D721Med (cell line): ENCODE measurements at regions not wholly inside any gene's neighbourhood (a gene's known extent, or its start where the extent isn't known, plus 50 kb on each side); places are given as distances from the start of the nearest gene placed in this dataset.
A peak's percentile ranks its signal among the peaks of the same experiment; 100 is the strongest.

ENCODE experiments used
- DNase-seq: peaks from one replicate; pipeline ENCODE4 v3.0.0; 2011; ENCODE audit warnings: low spot score; ENCODE audit not compliant: insufficient read length
- FAIRE-seq: peaks from 2 replicates; lab custom pipeline; 2011; peaks lifted over from hg19 to GRCh38; lab: Jason Lieb, UNC
- TF ChIP-seq, protein P1 (sequence below): IDR thresholded peaks from 2 replicates; pipeline ENCODE4 v1.5.1; 2012; ENCODE audit warnings: mild to moderate bottlenecking, control low read depth; ENCODE audit not compliant: insufficient read depth; ENCODE audit errors: missing control alignments

DNA sequence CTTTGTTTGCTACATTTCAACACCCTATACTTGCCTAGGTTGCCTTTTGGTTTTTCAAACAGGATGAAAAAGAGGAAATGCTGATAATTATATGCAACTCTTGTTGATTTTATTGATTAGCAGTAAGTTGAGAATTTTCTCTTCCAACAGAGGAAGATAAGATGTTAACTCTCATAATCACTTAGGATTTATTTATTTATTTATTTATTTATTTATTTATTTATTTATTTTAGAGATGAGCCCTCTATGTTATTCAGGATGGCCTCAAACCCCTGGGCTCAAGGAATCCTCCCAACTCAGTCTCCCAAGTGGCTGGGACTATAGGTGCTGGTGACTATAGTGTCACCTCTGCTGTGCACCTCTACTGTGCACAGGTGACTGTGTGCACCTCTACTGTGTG is 111.4 kb upstream of the GLS start:
- DNase-seq = no peak
- FAIRE-seq = no peak
- TF ChIP-seq, protein P1, sequence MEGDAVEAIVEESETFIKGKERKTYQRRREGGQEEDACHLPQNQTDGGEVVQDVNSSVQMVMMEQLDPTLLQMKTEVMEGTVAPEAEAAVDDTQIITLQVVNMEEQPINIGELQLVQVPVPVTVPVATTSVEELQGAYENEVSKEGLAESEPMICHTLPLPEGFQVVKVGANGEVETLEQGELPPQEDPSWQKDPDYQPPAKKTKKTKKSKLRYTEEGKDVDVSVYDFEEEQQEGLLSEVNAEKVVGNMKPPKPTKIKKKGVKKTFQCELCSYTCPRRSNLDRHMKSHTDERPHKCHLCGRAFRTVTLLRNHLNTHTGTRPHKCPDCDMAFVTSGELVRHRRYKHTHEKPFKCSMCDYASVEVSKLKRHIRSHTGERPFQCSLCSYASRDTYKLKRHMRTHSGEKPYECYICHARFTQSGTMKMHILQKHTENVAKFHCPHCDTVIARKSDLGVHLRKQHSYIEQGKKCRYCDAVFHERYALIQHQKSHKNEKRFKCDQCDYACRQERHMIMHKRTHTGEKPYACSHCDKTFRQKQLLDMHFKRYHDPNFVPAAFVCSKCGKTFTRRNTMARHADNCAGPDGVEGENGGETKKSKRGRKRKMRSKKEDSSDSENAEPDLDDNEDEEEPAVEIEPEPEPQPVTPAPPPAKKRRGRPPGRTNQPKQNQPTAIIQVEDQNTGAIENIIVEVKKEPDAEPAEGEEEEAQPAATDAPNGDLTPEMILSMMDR = no peak

DNA sequence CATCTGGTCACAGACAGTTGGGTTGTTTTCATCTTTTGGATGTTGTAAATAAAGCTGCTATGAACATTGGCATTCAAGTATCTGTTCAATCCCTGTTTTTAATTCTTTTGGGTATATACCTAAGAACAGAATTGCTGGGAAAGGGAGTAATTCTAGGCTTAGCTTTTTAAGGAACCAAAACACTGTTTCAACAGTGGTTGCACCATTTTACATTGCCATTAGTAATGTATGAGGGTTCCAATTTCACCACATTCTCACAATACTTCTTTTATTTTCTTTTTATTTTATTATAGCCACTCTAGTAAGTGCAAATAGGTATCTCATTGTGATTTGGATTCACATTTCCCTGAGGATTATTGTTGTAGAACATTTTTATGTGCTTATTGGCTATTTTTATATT is 108.9 kb upstream of the GLS start:
- TF ChIP-seq, protein P1 = no peak
- no peak for FAIRE-seq

DNA sequence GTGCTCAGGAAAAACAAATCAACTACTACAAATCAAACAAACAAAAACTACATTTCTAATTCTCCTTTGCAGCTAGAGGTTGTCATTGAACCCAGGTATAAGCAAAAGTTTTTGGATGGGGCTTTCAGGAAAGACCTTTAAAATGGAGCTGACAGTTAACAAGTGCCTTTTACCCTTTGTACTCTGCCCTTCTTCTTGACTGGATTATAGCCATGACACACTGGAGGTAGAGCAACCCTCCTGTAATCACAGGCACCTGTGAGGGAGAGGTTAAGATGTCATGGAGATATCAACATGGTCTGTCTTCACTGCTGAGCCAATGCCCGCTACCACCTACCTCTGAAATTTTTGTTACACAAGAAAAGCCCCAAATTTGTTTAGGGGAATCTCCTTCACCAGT is 100.0 kb upstream of the GLS start:
- FAIRE-seq (no peak), DNase-seq (no peak)
- TF ChIP-seq, protein P1 = no peak

More for the DNA sequence above, 108.9 kb upstream of the GLS start:
- no peak for DNase-seq

DNA sequence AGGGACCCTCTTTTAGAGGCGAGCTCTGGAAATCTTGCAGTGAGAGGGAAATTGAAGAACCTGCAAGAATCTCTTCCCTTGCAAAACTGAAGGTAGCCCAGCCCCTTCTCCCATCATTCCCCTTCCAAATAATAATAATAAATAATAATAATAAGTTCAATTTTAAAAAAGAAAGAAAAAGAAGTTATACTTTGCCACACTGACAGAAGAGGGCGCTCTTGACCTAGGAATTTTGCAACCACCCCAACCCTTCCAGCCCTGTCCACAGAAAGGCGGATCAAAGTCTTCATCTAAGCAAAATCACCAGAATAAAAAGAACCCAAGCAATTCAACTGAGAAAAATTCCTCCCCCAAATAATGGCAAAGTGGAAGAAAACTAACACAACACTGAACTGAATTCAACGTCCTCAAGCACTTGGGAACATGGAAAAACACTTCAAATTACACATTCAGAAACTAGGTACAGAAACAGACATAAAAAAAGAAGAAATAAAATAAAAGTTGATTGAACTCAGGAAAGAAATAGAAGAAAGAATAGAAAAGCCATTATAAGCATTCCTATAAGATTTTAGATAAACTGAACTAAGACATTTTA is 98.9 kb upstream of the GLS start:
- DNase-seq = peak; percentile 34
- TF ChIP-seq, protein P1 = peak; percentile 68
- FAIRE-seq = no peak

DNA sequence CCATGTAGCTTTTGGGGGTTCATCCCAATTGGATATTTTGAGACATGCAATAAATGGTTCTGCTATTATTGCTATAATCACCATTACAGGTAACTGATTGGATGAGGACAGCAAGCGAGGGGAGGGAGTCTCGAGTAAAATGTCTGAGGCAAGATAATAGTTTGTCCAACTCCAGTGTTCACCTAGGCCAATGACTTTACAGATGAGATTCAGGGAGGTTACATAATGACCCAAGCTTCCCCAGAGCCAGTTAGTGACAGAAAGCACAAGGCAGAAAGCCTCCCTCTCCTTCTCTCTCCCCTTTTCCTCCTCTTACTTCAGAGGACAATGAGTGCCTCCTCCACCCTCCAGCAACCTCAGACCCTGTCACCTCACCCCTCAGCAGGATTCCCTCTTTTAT is 98.4 kb upstream of the GLS start:
- TF ChIP-seq, protein P1 = no peak
- DNase-seq (no peak), FAIRE-seq (no peak)

DNA sequence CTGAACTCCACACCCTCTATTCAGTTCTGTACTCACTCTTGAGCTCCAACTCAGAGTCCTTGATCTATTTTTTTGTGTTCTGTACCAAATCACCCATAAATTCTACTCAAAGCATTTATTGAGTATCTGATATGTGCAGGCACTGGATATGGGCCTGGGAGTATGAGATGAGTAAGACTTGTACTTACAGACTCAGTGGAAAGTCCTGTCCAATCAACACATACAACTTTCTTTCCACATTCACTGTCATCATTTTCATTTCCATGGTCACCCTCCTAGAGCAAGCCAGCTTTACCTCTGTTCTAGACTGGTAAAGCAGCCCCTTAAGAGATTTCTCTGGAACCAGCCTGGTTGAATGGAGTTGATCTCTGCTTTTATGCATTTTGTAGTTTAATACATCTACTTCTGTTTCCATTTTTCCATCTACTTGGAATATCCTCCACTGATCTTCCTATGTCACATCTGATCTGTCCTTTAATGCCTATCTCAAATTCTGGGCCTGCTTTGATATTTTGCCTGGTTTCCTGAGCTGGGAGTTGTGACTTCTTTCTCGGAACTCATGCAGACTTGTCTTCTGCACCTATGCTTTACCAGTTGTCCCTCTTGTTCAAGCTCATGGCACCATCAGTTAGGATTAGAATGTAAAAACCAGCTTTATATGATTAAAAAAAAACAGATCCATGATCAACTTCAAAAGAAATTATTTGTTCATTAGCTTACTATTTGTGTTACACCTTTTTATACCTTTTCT is 96.9 kb upstream of the GLS start:
- FAIRE-seq (no peak), DNase-seq (no peak)
- TF ChIP-seq, protein P1 = no peak

DNA sequence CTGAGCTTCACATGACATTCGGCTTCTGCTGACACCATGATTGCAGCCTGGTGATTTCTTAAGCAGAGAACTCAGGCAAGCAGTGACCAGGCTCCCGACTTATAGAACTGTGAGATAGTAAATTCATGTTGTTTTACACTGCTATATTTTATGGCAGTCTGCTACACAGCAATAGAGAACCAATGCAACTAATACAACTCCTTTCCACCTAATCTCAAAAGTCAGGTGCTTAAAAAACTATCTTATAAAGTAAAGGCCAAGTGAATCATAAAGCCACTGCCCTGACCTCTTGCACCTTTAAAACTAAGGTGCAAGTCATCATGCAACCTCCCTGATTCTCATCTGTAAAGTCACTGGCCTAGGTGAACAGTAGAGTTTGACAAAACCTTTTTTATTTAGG is 95.3 kb upstream of the GLS start:
- DNase-seq (no peak), FAIRE-seq (no peak)
- TF ChIP-seq, protein P1 = no peak
